ENCODE measurements at regions not wholly inside any gene's neighbourhood (a gene's known extent, or its start where the extent isn't known, plus 50 kb on each side); places are given as distances from the start of the nearest gene placed in this dataset.

DNA sequence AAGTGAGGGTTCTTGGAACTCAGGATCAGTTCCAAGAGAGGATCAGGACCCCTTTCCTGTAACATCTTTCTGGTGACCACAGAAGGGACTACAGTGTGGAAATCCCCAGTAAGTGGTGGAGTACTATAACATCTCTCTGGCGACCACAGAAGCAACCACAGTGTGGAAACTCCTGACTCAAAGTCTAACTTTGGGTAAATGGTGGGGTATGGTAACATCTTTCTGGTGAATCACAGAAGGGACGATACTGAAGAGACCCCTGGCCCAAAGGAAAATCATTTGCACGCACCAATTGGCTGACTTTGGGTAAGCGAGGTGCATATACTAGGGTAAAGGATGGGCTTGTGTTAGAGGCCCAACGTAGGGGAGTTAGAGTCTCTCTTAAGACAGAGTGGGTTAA, 56.3 kb upstream of the GULP1 start:
- ChIA-PET CTCF (no interaction called here), POLR2A (no interaction called here)
- no TSS peak for BruUV-seq (replicated peaks)
- Mint-ChIP-seq H3K27me3 (ENCODE audit: insufficient read depth, unreplicated experiment) (no peaks in the 10 kb centered on the region), H3K27ac (ENCODE audit: low read depth, unreplicated experiment) (no peak overlapping the region), H3K4me3 (ENCODE audit: unreplicated experiment) (no peak overlapping the region), H3K4me1 (ENCODE audit: insufficient read depth, unreplicated experiment) (no peaks in the 10 kb centered on the region), H3K9me3 (ENCODE audit: unreplicated experiment) (no peaks in the 10 kb centered on the region), H3K36me3 (ENCODE audit: insufficient read depth, unreplicated experiment) (no peaks in the 10 kb centered on the region)
- intact Hi-C loops (cut with micrococcal nuclease): no loop called here
- TF ChIP-seq, protein P1, sequence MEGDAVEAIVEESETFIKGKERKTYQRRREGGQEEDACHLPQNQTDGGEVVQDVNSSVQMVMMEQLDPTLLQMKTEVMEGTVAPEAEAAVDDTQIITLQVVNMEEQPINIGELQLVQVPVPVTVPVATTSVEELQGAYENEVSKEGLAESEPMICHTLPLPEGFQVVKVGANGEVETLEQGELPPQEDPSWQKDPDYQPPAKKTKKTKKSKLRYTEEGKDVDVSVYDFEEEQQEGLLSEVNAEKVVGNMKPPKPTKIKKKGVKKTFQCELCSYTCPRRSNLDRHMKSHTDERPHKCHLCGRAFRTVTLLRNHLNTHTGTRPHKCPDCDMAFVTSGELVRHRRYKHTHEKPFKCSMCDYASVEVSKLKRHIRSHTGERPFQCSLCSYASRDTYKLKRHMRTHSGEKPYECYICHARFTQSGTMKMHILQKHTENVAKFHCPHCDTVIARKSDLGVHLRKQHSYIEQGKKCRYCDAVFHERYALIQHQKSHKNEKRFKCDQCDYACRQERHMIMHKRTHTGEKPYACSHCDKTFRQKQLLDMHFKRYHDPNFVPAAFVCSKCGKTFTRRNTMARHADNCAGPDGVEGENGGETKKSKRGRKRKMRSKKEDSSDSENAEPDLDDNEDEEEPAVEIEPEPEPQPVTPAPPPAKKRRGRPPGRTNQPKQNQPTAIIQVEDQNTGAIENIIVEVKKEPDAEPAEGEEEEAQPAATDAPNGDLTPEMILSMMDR (IDR thresholded peaks at IDR 0.05; ENCODE audit: unreplicated experiment): no peak
- DNase-seq (ENCODE audit: unreplicated experiment): no peak

GRCh38 chr2:188238386-188238785, 53.3 kb upstream of the GULP1 start:
- Mint-ChIP-seq H3K27me3 (ENCODE audit: insufficient read depth, unreplicated experiment) (no peaks in the 10 kb centered on the region), H3K9me3 (ENCODE audit: unreplicated experiment) (no peaks in the 10 kb centered on the region), H3K4me1 (ENCODE audit: insufficient read depth, unreplicated experiment) (no peaks in the 10 kb centered on the region), H3K4me3 (ENCODE audit: unreplicated experiment) (no peak overlapping the region), H3K36me3 (ENCODE audit: insufficient read depth, unreplicated experiment) (no peaks in the 10 kb centered on the region), H3K27ac (ENCODE audit: low read depth, unreplicated experiment) (no peak overlapping the region)
- TF ChIP-seq, protein P1 (IDR thresholded peaks at IDR 0.05; ENCODE audit: unreplicated experiment): no peak
- intact Hi-C loops (cut with micrococcal nuclease): no loop called here
- no peak for DNase-seq (ENCODE audit: unreplicated experiment)
- BruUV-seq (replicated peaks): no TSS peak
- CTCF ChIA-PET: no interaction called here
- POLR2A ChIA-PET: interaction anchor here (0.6 kb wide), 1 partner anchor 95 kb away, joined by 4 read pairs; no protein-coding TSS in a partner anchor

Measured in MCF 10A (cell line).